ENCODE measurements at regions not wholly inside any gene's neighbourhood (a gene's known extent, or its start where the extent isn't known, plus 50 kb on each side); places are given as distances from the start of the nearest gene placed in this dataset.

DNA sequence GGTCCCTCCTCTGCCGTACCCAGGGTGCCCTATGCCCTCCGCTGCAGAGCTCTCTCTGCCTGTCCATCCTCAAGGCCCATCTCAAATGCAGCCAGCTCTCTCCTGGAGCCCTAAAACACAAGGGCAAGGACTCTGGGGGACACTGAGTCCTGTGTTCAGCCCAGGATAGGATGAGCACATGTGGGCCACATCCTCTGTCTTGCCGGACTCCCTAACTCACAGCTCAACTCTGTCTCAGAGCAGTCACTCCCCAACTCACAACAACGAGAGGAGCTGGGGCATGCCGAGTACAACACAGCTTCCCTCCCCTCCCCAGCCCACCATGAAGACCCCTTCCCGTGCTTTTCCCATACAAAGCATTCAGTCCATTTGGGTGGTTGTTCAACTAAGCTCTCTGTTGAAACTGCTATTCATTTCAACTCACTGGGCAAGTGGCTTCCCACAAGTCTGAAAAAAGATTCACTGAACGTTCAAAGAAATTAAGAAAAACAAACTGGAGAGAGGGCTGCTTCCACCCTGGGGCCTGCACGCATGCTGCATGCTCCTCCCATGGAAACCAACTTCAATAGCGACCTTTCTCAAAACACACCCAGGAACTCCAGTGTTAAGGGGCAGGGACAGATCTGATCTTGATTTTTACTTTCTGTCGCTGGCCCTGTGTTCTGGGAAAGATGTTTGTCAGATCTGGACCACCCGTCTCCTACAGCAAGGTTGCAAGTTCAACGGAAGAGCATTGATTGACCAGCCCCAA is 124.3 kb upstream of the IGF1R start:
- TF ChIP-seq, protein P1, sequence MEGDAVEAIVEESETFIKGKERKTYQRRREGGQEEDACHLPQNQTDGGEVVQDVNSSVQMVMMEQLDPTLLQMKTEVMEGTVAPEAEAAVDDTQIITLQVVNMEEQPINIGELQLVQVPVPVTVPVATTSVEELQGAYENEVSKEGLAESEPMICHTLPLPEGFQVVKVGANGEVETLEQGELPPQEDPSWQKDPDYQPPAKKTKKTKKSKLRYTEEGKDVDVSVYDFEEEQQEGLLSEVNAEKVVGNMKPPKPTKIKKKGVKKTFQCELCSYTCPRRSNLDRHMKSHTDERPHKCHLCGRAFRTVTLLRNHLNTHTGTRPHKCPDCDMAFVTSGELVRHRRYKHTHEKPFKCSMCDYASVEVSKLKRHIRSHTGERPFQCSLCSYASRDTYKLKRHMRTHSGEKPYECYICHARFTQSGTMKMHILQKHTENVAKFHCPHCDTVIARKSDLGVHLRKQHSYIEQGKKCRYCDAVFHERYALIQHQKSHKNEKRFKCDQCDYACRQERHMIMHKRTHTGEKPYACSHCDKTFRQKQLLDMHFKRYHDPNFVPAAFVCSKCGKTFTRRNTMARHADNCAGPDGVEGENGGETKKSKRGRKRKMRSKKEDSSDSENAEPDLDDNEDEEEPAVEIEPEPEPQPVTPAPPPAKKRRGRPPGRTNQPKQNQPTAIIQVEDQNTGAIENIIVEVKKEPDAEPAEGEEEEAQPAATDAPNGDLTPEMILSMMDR (IDR thresholded peaks at IDR 0.05) = no peak
- TF ChIP-seq POLR2A (IDR thresholded peaks at IDR 0.05) = no peak
